GM12878 (cell line): ENCODE measurements at regions not wholly inside any gene's neighbourhood (a gene's known extent, or its start where the extent isn't known, plus 50 kb on each side); places are given as distances from the start of the nearest gene placed in this dataset.

Experiments
- ATAC-seq: fragments of 200-7000 bp; cut with Tn5 transposase; 3 replicates; pipeline ENCODE4 v1.9.1; 2020; ENCODE audit warnings: mild to moderate bottlenecking, moderate library complexity
- BruUV-seq: library from RNA; stranded (reverse); fragments of 400-500 nt; replicated peaks from 2 replicates; lab custom pipeline; 2021; lab: Mats Ljungman, UMichigan
- CTCF ChIA-PET: fragments of 300-600 bp; sonication (Branson Sonifier 250); formaldehyde crosslinking; extraction: SDS; loops from one replicate; lab custom pipeline; 2021; ENCODE audit warnings: inconsistent platforms; lab: Yijun Ruan, JAX
- POLR2A ChIA-PET: fragments of 350-600 bp; formaldehyde crosslinking; extraction: SDS; loops from one replicate; lab custom pipeline; 2021; ENCODE audit warnings: inconsistent platforms; lab: Charles Lee
- RAD21 ChIA-PET: fragments of 300-600 bp; sonication (Branson Sonifier 250); formaldehyde crosslinking; loops from one replicate; lab custom pipeline; 2023; ENCODE audit warnings: antibody characterized with exemption; ENCODE audit not compliant: unreplicated experiment; lab: Charles Lee
- SMC1A ChIA-PET: fragments of 300-600 bp; sonication (Branson Sonifier 250); formaldehyde crosslinking; loops from one replicate; lab custom pipeline; 2023; ENCODE audit not compliant: unreplicated experiment, uncharacterized antibody; lab: Charles Lee
- DNase-seq: peaks from one replicate; pipeline ENCODE4 v3.0.0-alpha.2; 2011; ENCODE audit warnings: low read depth, low spot score
- FAIRE-seq: peaks from 3 replicates; lab custom pipeline; 2011; peaks lifted over from hg19 to GRCh38; lab: Jason Lieb, UNC
- H2AFZ ChIP-seq: 2 replicates; pipeline ENCODE4 v1.6.0; 2011; ENCODE audit warnings: low read depth, low read length, control low read depth; ENCODE audit not compliant: control insufficient read depth
- H3K27ac ChIP-seq: 2 replicates; pipeline ENCODE4 v1.5.1; 2011; ENCODE audit warnings: control low read depth; ENCODE audit not compliant: control insufficient read depth, insufficient read depth
- H3K27me3 ChIP-seq, 2 experiments: replicated peaks in 1 of 2; 2 replicates each; pipeline versions ENCODE4 v1.6.0 to v1.6.1; 2011; ENCODE audit warnings: low read length in 1 of 2; ENCODE audit not compliant: control insufficient read depth in 2 of 2, insufficient read depth in 2 of 2
- H3K36me3 ChIP-seq, 2 experiments: 2 replicates each; pipeline ENCODE4 v1.5.1; 2011; ENCODE audit warnings: low read length in 1 of 2; ENCODE audit not compliant: control insufficient read depth in 2 of 2, insufficient read depth in 2 of 2
- H3K4me1 ChIP-seq: 2 replicates; pipeline ENCODE4 v1.6.1; 2011; ENCODE audit warnings: mild to moderate bottlenecking, low read length, moderate library complexity, mixed read lengths; ENCODE audit not compliant: control insufficient read depth, insufficient read depth
- H3K4me2 ChIP-seq: 2 replicates; pipeline ENCODE4 v1.6.0; 2011; ENCODE audit warnings: control low read depth; ENCODE audit not compliant: control insufficient read depth, insufficient read depth
- H3K4me3 ChIP-seq: fragments of 200-600 bp; sonication (generic); 2 replicates; pipeline ENCODE4 v1.5.1; 2016
- H3K79me2 ChIP-seq: 2 replicates; pipeline ENCODE4 v1.6.0; 2011; ENCODE audit warnings: low read length; ENCODE audit not compliant: control insufficient read depth, insufficient read depth
- H3K9ac ChIP-seq: 2 replicates; pipeline ENCODE4 v1.8.0; 2011; ENCODE audit warnings: low read length, control low read depth, mixed read lengths; ENCODE audit not compliant: control insufficient read depth, insufficient read depth
- H3K9me3 ChIP-seq: replicated peaks from 3 replicates; pipeline ENCODE4 v1.5.1; 2011; ENCODE audit warnings: mild to moderate bottlenecking, low read length; ENCODE audit not compliant: control insufficient read depth, insufficient read depth
- H4K20me1 ChIP-seq: 2 replicates; pipeline ENCODE4 v1.6.0; 2011; ENCODE audit not compliant: control insufficient read depth, insufficient read depth
- BCL11A ChIP-seq: IDR thresholded peaks from 2 replicates; pipeline ENCODE4 v1.6.1; 2011; ENCODE audit warnings: low read depth, low read length
- CEBPZ ChIP-seq: fragments of 150-350 bp; IDR thresholded peaks from 2 replicates; pipeline ENCODE4 v1.6.1; 2016; ENCODE audit warnings: low read depth, low read length
- EP300 ChIP-seq, 2 experiments: fragments of 150-350 bp in 1 of 2; IDR thresholded peaks; 2 replicates each; pipeline ENCODE4 v1.6.1; 2011 to 2012; ENCODE audit warnings: low read depth in 2 of 2, low read length in 2 of 2, borderline replicate concordance in 1 of 2, improper control_type of control experiment in 1 of 2, inconsistent platforms in 1 of 2; ENCODE audit not compliant: control insufficient read depth in 1 of 2
- HDAC2 ChIP-seq: fragments of 200-600 bp; sonication (generic); IDR thresholded peaks from 2 replicates; pipeline ENCODE4 v1.6.1; 2017
- HDAC6 ChIP-seq: fragments of 200-600 bp; sonication (generic); IDR thresholded peaks from one replicate; pipeline ENCODE4 v1.8.0; 2017; ENCODE audit warnings: antibody characterized with exemption; ENCODE audit not compliant: unreplicated experiment
- HSF1 ChIP-seq: fragments of 150-350 bp; IDR thresholded peaks from 2 replicates; pipeline ENCODE4 v1.6.1; 2014; ENCODE audit warnings: mild to moderate bottlenecking, low read depth, low read length
- IRF3 ChIP-seq: fragments of 450-650 bp; IDR thresholded peaks from 2 replicates; pipeline ENCODE4 v1.6.1; 2014; ENCODE audit warnings: mild to moderate bottlenecking
- MTA2 ChIP-seq: fragments of 450-650 bp; IDR thresholded peaks from 2 replicates; pipeline ENCODE4 v1.6.1; 2016; ENCODE audit warnings: low read depth, mild to moderate bottlenecking, moderate library complexity
- NFIC ChIP-seq: IDR thresholded peaks from 2 replicates; pipeline ENCODE4 v1.6.1; 2012; ENCODE audit warnings: low read depth, mild to moderate bottlenecking, inconsistent platforms, low read length, moderate library complexity
- NKRF ChIP-seq: fragments of 450-650 bp; conservative IDR thresholded peaks from 2 replicates; pipeline ENCODE4 v1.6.1; 2017; ENCODE audit warnings: mild to moderate bottlenecking, moderate library complexity
- POLR2A ChIP-seq: IDR thresholded peaks from 2 replicates; pipeline ENCODE4 v1.6.1; 2011; ENCODE audit warnings: low read depth, mild to moderate bottlenecking, low read length
- SMAD1 ChIP-seq: fragments of 450-650 bp; IDR thresholded peaks from 2 replicates; pipeline ENCODE4 v1.6.1; 2018; ENCODE audit warnings: mild to moderate bottlenecking, low read depth; ENCODE audit not compliant: partially characterized antibody
- SMAD5 ChIP-seq: IDR thresholded peaks from 2 replicates; pipeline ENCODE4 v1.6.1; 2016; ENCODE audit warnings: antibody characterized with exemption, low read depth
- WGBS: methylation state at CpG from one replicate; pipeline ENCODE4 v1.1.6; 2016; ENCODE audit warnings: low lambda C conversion rate; ENCODE audit not compliant: insufficient replicate concordance, insufficient coverage; ENCODE audit errors: missing lambda C conversion rate; 5-methylcytosine and 5-hydroxymethylcytosine counted together
- in situ Hi-C: fragments of 300-500 bp; cut with MboI; formaldehyde crosslinking; loops from 9 replicates; pipeline ENCODE4 v1.14.3; 2018; ENCODE audit warnings: mixed read lengths
- intact Hi-C: fragments of 100-400 bp; cut with micrococcal nuclease; formaldehyde crosslinking; loops from one replicate; pipeline ENCODE4 v1.14.2; 2022; ENCODE audit not compliant: unreplicated experiment

GRCh38 chr5:145543968-145544367 lies 291.2 kb downstream of the PRELID2 start:
- FAIRE-seq (no peak), DNase-seq (no peak), ATAC-seq (no peak)
- ChIA-PET SMC1A (interaction anchor here (0.8 kb wide), 1 partner anchor 8 kb away, joined by 3 read pairs; no protein-coding TSS in a partner anchor), POLR2A (no interaction called here), RAD21 (no interaction called here), CTCF (no interaction called here)
- Histone ChIP-seq H3K36me3 (no peaks in the 10 kb centered on the region), H3K4me3 (no peak overlapping the region), H3K27me3 (no peaks in the 10 kb centered on the region), H3K27ac (no peak overlapping the region), H3K9ac (no peak overlapping the region), H4K20me1 (no peaks in the 10 kb centered on the region), H3K4me2 (no peak overlapping the region), H3K9me3 (no peaks in the 10 kb centered on the region), H2AFZ (no peak overlapping the region), H3K79me2 (no peaks in the 10 kb centered on the region), H3K4me1 (no peaks in the 10 kb centered on the region)
- TF ChIP-seq SMAD1 (no peak), EP300 (IDR thresholded peaks at IDR 0.05; ENCODE audit: borderline replicate concordance in 1 of 2, control insufficient read depth in 1 of 2, low read depth in 2 of 2, low read length in 2 of 2) (no peak), BCL11A (no peak), SMAD5 (no peak), IRF3 (no peak), NKRF (no peak), POLR2A (no peak), CEBPZ (no peak), MTA2 (no peak), NFIC (no peak), HSF1 (no peak), HDAC6 (no peak), HDAC2 (no peak)
- WGBS, result 16% methylated on average over 3 of the region's 3 CpGs
- intact Hi-C loops (no loop called here), in situ Hi-C loops (no loop called here)
- no TSS peak for BruUV-seq
